OCI-LY1 (cell line): ENCODE measurements at regions not wholly inside any gene's neighbourhood (a gene's known extent, or its start where the extent isn't known, plus 50 kb on each side); places are given as distances from the start of the nearest gene placed in this dataset.

Source experiments
- H2AFZ ChIP-seq: fragments of 200-600 bp; sonication (generic), shearing (Covaris generic); 2 replicates; pipeline ENCODE4 v1.6.0; 2014; ENCODE audit warnings: antibody characterized with exemption, mild to moderate bottlenecking, low read length
- H3F3A ChIP-seq: fragments of 200-600 bp; sonication (generic), shearing (Covaris generic); 2 replicates; pipeline ENCODE4 v1.6.0; 2014; ENCODE audit warnings: mild to moderate bottlenecking, antibody characterized with exemption, low read length, moderate library complexity; ENCODE audit not compliant: insufficient read depth
- H3K27ac ChIP-seq: fragments of 200-600 bp; sonication (generic); 2 replicates; pipeline ENCODE4 v1.5.1; 2014; ENCODE audit warnings: low read length, mixed run types, mild to moderate bottlenecking, low read depth; ENCODE audit not compliant: poor library complexity, severe bottlenecking
- H3K27me3 ChIP-seq: fragments of 200-600 bp; sonication (generic); 2 replicates; pipeline ENCODE4 v1.6.0; 2014; ENCODE audit warnings: antibody characterized with exemption, mild to moderate bottlenecking, low read length, moderate library complexity; ENCODE audit not compliant: insufficient read depth
- H3K36me3 ChIP-seq: fragments of 200-600 bp; sonication (generic); 2 replicates; pipeline ENCODE4 v1.6.1; 2014; ENCODE audit warnings: mild to moderate bottlenecking, antibody characterized with exemption, low read length, moderate library complexity, mixed read lengths; ENCODE audit not compliant: insufficient read depth
- H3K4me1 ChIP-seq: fragments of 200-600 bp; sonication (generic); 2 replicates; pipeline ENCODE4 v1.5.1; 2014; ENCODE audit warnings: mild to moderate bottlenecking, low read length, moderate library complexity; ENCODE audit not compliant: insufficient read depth, severe bottlenecking
- H3K4me2 ChIP-seq: fragments of 200-600 bp; sonication (generic), shearing (Covaris generic); 2 replicates; pipeline ENCODE4 v1.6.1; 2014; ENCODE audit warnings: low read length
- H3K4me3 ChIP-seq: fragments of 200-600 bp; sonication (generic); 2 replicates; pipeline ENCODE4 v1.5.1; 2014; ENCODE audit warnings: low read length, low read depth, mild to moderate bottlenecking, mixed read lengths; ENCODE audit not compliant: poor library complexity, severe bottlenecking
- H3K79me2 ChIP-seq: fragments of 200-600 bp; shearing (Covaris generic); 2 replicates; pipeline ENCODE4 v1.6.1; 2016; ENCODE audit warnings: mixed run types, low read length, mixed read lengths; ENCODE audit not compliant: insufficient read depth
- H3K9ac ChIP-seq: fragments of 200-600 bp; sonication (generic), shearing (Covaris generic); 2 replicates; pipeline ENCODE4 v1.6.1; 2014; ENCODE audit warnings: mild to moderate bottlenecking, low read length, mixed read lengths
- H3K9me2 ChIP-seq: fragments of 200-600 bp; sonication (generic), shearing (Covaris generic); 2 replicates; pipeline ENCODE4 v1.6.1; 2014; ENCODE audit warnings: low read depth, mild to moderate bottlenecking, low read length, mixed read lengths
- H3K9me3 ChIP-seq: fragments of 200-600 bp; shearing (Covaris generic); 2 replicates; pipeline ENCODE4 v1.6.1; 2014; ENCODE audit warnings: low read length, mixed read lengths
- H4K20me1 ChIP-seq: fragments of 200-600 bp; sonication (generic), shearing (Covaris generic); 2 replicates; pipeline ENCODE4 v1.6.0; 2016; ENCODE audit warnings: mild to moderate bottlenecking, low read length; ENCODE audit not compliant: insufficient read depth
- EZH2 ChIP-seq: fragments of 200-600 bp; sonication (generic), shearing (Covaris generic); IDR thresholded peaks from 2 replicates; pipeline ENCODE4 v1.8.0; 2017; ENCODE audit warnings: borderline replicate concordance, mixed run types, mild to moderate bottlenecking, antibody characterized with exemption, low read length, moderate library complexity, mixed read lengths
- TF ChIP-seq, protein P1 (sequence below): fragments of 200-600 bp; sonication (generic), shearing (Covaris generic); IDR thresholded peaks from 2 replicates; pipeline ENCODE4 v1.5.1; 2017; ENCODE audit warnings: mild to moderate bottlenecking, antibody characterized with exemption, low read length, moderate library complexity, mixed read lengths

DNA sequence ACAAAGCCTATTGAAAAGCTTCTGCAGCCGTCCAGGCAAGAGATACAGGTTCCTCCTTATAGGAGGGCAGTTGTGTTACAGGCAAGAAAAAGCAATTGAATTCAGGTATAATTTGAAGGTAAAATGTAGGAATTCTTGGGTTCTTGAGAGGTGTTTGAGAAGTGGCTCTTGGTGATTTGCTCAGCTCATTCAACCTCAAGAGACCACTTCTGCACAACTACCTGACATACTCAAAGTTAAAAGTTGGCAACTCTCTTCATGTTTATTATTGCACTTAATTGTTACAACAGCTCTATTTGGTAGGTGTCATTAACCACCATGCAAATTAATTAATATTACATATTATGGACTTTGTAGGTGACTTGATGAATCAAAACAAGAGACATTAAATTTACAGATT, 753.2 kb downstream of the ADCYAP1 start:
- H3F3A ChIP-seq: no peaks in the 10 kb centered on the region
- no peak overlapping the region for H3K9ac ChIP-seq
- no peaks in the 10 kb centered on the region for H4K20me1 ChIP-seq
- H2AFZ ChIP-seq: no peak overlapping the region
- H3K4me3 ChIP-seq: no peak overlapping the region
- H3K4me1 ChIP-seq: no peaks in the 10 kb centered on the region
- H3K36me3 ChIP-seq: no peaks in the 10 kb centered on the region
- no peak overlapping the region for H3K4me2 ChIP-seq
- no peaks in the 10 kb centered on the region for H3K9me2 ChIP-seq
- no peak overlapping the region for H3K27ac ChIP-seq
- no peaks in the 10 kb centered on the region for H3K27me3 ChIP-seq
- no peaks in the 10 kb centered on the region for H3K79me2 ChIP-seq
- no peaks in the 10 kb centered on the region for H3K9me3 ChIP-seq
- TF ChIP-seq, protein P1, sequence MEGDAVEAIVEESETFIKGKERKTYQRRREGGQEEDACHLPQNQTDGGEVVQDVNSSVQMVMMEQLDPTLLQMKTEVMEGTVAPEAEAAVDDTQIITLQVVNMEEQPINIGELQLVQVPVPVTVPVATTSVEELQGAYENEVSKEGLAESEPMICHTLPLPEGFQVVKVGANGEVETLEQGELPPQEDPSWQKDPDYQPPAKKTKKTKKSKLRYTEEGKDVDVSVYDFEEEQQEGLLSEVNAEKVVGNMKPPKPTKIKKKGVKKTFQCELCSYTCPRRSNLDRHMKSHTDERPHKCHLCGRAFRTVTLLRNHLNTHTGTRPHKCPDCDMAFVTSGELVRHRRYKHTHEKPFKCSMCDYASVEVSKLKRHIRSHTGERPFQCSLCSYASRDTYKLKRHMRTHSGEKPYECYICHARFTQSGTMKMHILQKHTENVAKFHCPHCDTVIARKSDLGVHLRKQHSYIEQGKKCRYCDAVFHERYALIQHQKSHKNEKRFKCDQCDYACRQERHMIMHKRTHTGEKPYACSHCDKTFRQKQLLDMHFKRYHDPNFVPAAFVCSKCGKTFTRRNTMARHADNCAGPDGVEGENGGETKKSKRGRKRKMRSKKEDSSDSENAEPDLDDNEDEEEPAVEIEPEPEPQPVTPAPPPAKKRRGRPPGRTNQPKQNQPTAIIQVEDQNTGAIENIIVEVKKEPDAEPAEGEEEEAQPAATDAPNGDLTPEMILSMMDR: no peak
- TF ChIP-seq EZH2: no peak

DNA sequence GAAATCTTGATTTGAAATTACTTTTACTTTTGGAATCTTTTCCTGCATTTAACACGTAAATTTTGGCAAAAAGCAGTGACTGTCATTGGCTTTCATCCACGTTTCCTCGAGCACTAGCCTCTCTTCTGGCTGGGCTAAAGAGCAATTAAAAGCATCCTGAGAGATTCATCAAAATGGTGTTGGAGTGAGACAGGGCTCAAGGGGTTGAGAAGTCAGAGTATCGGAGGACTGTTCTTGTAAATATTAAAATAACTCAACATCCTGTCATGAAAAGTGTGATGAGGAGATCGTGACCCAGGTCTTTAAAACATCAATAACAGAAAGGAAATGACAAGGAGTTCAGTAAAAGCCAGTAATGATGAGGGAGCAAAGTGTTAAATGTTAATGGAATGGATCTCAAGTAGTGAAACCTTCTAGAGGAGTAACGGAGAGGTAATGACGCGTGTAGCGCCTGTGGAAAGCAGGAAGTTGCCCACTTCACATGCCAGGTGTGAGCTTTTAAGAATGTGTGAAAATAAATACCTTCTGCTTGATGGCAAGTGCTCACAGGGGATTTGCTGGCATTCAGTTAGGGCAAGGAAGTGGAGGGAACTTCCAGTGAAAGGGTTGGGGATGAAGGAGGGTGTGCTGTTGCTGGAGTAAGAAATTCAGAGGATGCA, 754.4 kb downstream of the ADCYAP1 start:
- Histone ChIP-seq H3K79me2 (no peaks in the 10 kb centered on the region), H3K9me2 (no peaks in the 10 kb centered on the region), H4K20me1 (no peaks in the 10 kb centered on the region), H3K4me2 (no peak overlapping the region), H3K4me3 (no peak overlapping the region), H3K4me1 (no peaks in the 10 kb centered on the region), H3K9me3 (no peaks in the 10 kb centered on the region), H3F3A (no peaks in the 10 kb centered on the region), H2AFZ (no peak overlapping the region), H3K36me3 (no peaks in the 10 kb centered on the region), H3K27ac (no peak overlapping the region), H3K27me3 (no peaks in the 10 kb centered on the region), H3K9ac (no peak overlapping the region)
- no peak for TF ChIP-seq EZH2
- TF ChIP-seq, protein P1: no peak

DNA sequence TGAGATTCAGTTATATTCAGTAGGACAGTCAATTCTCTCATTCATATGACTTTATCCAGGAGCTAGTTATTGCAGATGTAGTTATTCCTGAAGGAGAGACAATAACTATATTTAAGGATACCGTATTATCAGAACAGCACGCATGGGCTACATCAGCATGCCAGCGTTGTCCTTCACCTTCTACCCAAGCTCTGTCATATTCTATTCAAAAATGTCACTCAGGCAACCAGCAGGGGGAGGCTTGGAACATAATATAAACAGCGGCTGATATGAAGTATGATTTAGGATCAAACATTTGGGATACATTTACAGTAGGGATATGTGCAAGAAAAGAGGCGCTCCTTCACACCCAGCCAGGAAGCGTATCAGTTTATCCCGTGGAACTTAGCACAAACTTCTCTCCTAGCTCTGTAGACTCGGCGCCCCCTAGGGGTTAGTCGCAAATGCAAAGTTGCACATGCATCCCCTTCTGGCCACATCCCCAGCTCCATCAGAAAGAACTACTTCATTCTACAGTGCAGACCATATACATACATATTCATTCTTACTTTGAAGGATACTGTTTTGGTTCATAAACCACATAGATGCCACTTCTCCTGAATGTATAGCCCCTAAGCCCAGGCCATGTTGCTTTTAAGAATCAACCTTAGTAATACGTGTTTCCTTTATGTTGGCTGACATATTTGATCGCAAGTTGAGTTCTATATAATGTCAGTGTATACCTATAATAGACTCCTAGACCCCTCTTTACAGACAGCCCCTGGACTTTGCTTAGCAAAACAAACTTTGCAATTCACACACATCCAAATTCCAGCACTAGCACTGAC, 759.4 kb downstream of the ADCYAP1 start:
- no peak for TF ChIP-seq EZH2
- TF ChIP-seq, protein P1: peak; percentile 78
- Histone ChIP-seq H3K9me2 (no peaks in the 10 kb centered on the region), H3K9ac (no peak overlapping the region), H3K27me3 (no peaks in the 10 kb centered on the region), H4K20me1 (no peaks in the 10 kb centered on the region), H3K79me2 (no peaks in the 10 kb centered on the region), H3K4me2 (no peak overlapping the region), H3K4me1 (no peaks in the 10 kb centered on the region), H2AFZ (no peak overlapping the region), H3F3A (no peaks in the 10 kb centered on the region), H3K4me3 (no peak overlapping the region), H3K9me3 (no peaks in the 10 kb centered on the region), H3K27ac (no peak overlapping the region), H3K36me3 (no peaks in the 10 kb centered on the region)
